Astrocyte (in vitro differentiated cells and primary cell): ENCODE measurements at regions not wholly inside any gene's neighbourhood (a gene's known extent, or its start where the extent isn't known, plus 50 kb on each side); places are given as distances from the start of the nearest gene placed in this dataset.

Source experiments
- DNase-seq: peaks from one replicate; pipeline ENCODE4 v3.0.0-alpha.2; 2010; ENCODE audit warnings: low read depth
- FAIRE-seq: peaks from 2 replicates; lab custom pipeline; 2011; peaks lifted over from hg19 to GRCh38; lab: Jason Lieb, UNC
- H2AFZ ChIP-seq: 2 replicates; pipeline ENCODE4 v1.6.0; 2012; ENCODE audit warnings: low read depth, low read length, inconsistent platforms
- H3K27ac ChIP-seq: 2 replicates; pipeline ENCODE4 v1.5.1; 2011; ENCODE audit warnings: low read depth, low read length, inconsistent platforms
- H3K27me3 ChIP-seq: 2 replicates; pipeline ENCODE4 v1.6.0; 2011; ENCODE audit warnings: low read length, inconsistent platforms; ENCODE audit not compliant: insufficient read depth
- H3K36me3 ChIP-seq: 2 replicates; pipeline ENCODE4 v1.5.1; 2011; ENCODE audit warnings: low read length, inconsistent platforms; ENCODE audit not compliant: insufficient read depth
- H3K4me1 ChIP-seq: 2 replicates; pipeline ENCODE4 v1.5.1; 2011; ENCODE audit warnings: low read length, inconsistent platforms; ENCODE audit not compliant: insufficient read depth
- H3K4me2 ChIP-seq: 2 replicates; pipeline ENCODE4 v1.6.0; 2012; ENCODE audit warnings: low read length, inconsistent platforms
- H3K4me3 ChIP-seq: 2 replicates; pipeline ENCODE4 v1.5.1; 2011; ENCODE audit warnings: low read depth, mild to moderate bottlenecking, low read length, inconsistent platforms; ENCODE audit not compliant: insufficient read depth
- H3K79me2 ChIP-seq: 2 replicates; pipeline ENCODE4 v1.6.0; 2012; ENCODE audit warnings: mild to moderate bottlenecking, low read length, inconsistent platforms; ENCODE audit not compliant: insufficient read depth
- H3K9ac ChIP-seq: 2 replicates; pipeline ENCODE4 v1.6.0; 2012; ENCODE audit warnings: mild to moderate bottlenecking, low read length, inconsistent platforms
- H3K9me3 ChIP-seq: 2 replicates; pipeline ENCODE4 v1.5.1; 2012; ENCODE audit warnings: low read depth, mild to moderate bottlenecking, low read length, inconsistent platforms; ENCODE audit not compliant: insufficient read depth
- H4K20me1 ChIP-seq: 2 replicates; pipeline ENCODE4 v1.6.0; 2012; ENCODE audit warnings: low read length, inconsistent platforms; ENCODE audit not compliant: insufficient read depth
- H3K27ac Mint-ChIP-seq: one replicate; pipeline ENCODE4 v1.8.0; 2021; ENCODE audit warnings: mild to moderate bottlenecking, mixed read lengths; ENCODE audit not compliant: unreplicated experiment
- H3K27me3 Mint-ChIP-seq: one replicate; pipeline ENCODE4 v1.8.0; 2021; ENCODE audit warnings: low read depth, mixed read lengths; ENCODE audit not compliant: unreplicated experiment
- H3K36me3 Mint-ChIP-seq: one replicate; pipeline ENCODE4 v1.8.0; 2021; ENCODE audit warnings: low read depth, mixed read lengths; ENCODE audit not compliant: unreplicated experiment
- H3K4me1 Mint-ChIP-seq: one replicate; pipeline ENCODE4 v1.8.0; 2021; ENCODE audit warnings: low read depth, mixed read lengths; ENCODE audit not compliant: unreplicated experiment
- H3K4me3 Mint-ChIP-seq: one replicate; pipeline ENCODE4 v1.8.0; 2021; ENCODE audit warnings: mild to moderate bottlenecking, moderate library complexity, mixed read lengths; ENCODE audit not compliant: unreplicated experiment
- H3K9me3 Mint-ChIP-seq: one replicate; pipeline ENCODE4 v1.8.0; 2021; ENCODE audit warnings: mild to moderate bottlenecking, mixed read lengths; ENCODE audit not compliant: unreplicated experiment
- EZH2 ChIP-seq: IDR thresholded peaks from 2 replicates; pipeline ENCODE4 v1.6.1; 2012; ENCODE audit warnings: mild to moderate bottlenecking, low read length, inconsistent platforms; ENCODE audit not compliant: insufficient read depth
- TF ChIP-seq, protein P1 (sequence below): IDR thresholded peaks from 2 replicates; pipeline ENCODE4 v1.5.1; 2011; ENCODE audit warnings: low read depth, mild to moderate bottlenecking, inconsistent platforms, low read length, moderate library complexity; ENCODE audit not compliant: insufficient read depth

DNA sequence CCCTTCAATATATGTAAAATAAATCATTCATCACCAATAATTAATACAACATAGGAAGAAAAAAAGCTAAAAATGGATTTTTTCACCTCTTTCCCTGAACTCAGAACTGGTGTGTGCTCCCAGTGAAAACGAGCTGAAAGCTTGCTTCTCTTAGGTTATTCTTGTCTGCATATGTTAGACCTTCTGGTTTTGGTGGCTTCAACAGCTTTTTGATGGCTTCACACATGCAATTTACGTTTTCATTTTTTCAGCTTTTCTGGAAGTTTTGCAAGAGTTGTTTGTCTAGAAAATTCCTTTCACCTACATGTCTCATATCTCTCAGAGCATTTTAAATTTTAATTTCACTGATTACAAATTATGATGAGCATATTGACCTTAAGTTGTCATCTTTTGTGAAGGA, 86.9 kb upstream of the PTCHD4 start:
- no peak overlapping the region for H3K27ac Mint-ChIP-seq
- H3K36me3 Mint-ChIP-seq, result no peaks in the 10 kb centered on the region
- DNase-seq (no peak), FAIRE-seq (no peak)
- Histone ChIP-seq H4K20me1 (no peaks in the 10 kb centered on the region), H3K4me3 (no peak overlapping the region), H3K27me3 (no peaks in the 10 kb centered on the region), H3K9me3 (no peaks in the 10 kb centered on the region), H3K4me1 (no peaks in the 10 kb centered on the region), H3K27ac (no peak overlapping the region), H3K4me2 (no peak overlapping the region), H3K9ac (no peak overlapping the region), H2AFZ (no peak overlapping the region), H3K36me3 (no peaks in the 10 kb centered on the region), H3K79me2 (no peaks in the 10 kb centered on the region)
- peaks cover 2% of the 10 kb centered on the region for H3K9me3 Mint-ChIP-seq
- TF ChIP-seq, protein P1, sequence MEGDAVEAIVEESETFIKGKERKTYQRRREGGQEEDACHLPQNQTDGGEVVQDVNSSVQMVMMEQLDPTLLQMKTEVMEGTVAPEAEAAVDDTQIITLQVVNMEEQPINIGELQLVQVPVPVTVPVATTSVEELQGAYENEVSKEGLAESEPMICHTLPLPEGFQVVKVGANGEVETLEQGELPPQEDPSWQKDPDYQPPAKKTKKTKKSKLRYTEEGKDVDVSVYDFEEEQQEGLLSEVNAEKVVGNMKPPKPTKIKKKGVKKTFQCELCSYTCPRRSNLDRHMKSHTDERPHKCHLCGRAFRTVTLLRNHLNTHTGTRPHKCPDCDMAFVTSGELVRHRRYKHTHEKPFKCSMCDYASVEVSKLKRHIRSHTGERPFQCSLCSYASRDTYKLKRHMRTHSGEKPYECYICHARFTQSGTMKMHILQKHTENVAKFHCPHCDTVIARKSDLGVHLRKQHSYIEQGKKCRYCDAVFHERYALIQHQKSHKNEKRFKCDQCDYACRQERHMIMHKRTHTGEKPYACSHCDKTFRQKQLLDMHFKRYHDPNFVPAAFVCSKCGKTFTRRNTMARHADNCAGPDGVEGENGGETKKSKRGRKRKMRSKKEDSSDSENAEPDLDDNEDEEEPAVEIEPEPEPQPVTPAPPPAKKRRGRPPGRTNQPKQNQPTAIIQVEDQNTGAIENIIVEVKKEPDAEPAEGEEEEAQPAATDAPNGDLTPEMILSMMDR, result no peak
- no peak for TF ChIP-seq EZH2
- peaks cover 3% of the 10 kb centered on the region for H3K4me1 Mint-ChIP-seq
- H3K27me3 Mint-ChIP-seq, result no peaks in the 10 kb centered on the region
- H3K4me3 Mint-ChIP-seq, result no peak overlapping the region

GRCh38 chr6:48194596-48195295, 83.7 kb upstream of the PTCHD4 start:
- Mint-ChIP-seq H3K9me3 (no peaks in the 10 kb centered on the region), H3K27ac (no peak overlapping the region), H3K27me3 (no peaks in the 10 kb centered on the region), H3K36me3 (no peaks in the 10 kb centered on the region), H3K4me1 (no peaks in the 10 kb centered on the region), H3K4me3 (no peak overlapping the region)
- Histone ChIP-seq H3K4me2 (no peak overlapping the region), H3K9ac (no peak overlapping the region), H3K9me3 (no peaks in the 10 kb centered on the region), H3K79me2 (no peaks in the 10 kb centered on the region), H3K4me1 (no peaks in the 10 kb centered on the region), H3K4me3 (no peak overlapping the region), H2AFZ (no peak overlapping the region), H4K20me1 (no peaks in the 10 kb centered on the region), H3K27ac (no peak overlapping the region), H3K27me3 (no peaks in the 10 kb centered on the region), H3K36me3 (no peaks in the 10 kb centered on the region)
- TF ChIP-seq EZH2, result no peak
- TF ChIP-seq, protein P1, result no peak
- DNase-seq (no peak), FAIRE-seq (no peak)

- Mint-ChIP-seq H3K27me3 (no peaks in the 10 kb centered on the region), H3K36me3 (no peaks in the 10 kb centered on the region), H3K4me1 (no peaks in the 10 kb centered on the region), H3K27ac (no peak overlapping the region), H3K9me3 (no peaks in the 10 kb centered on the region), H3K4me3 (no peak overlapping the region)
- Histone ChIP-seq H3K4me2 (no peak overlapping the region), H4K20me1 (no peaks in the 10 kb centered on the region), H2AFZ (no peak overlapping the region), H3K9me3 (no peaks in the 10 kb centered on the region), H3K4me3 (no peak overlapping the region), H3K27me3 (no peaks in the 10 kb centered on the region), H3K79me2 (no peaks in the 10 kb centered on the region), H3K9ac (no peak overlapping the region), H3K36me3 (no peaks in the 10 kb centered on the region), H3K27ac (no peak overlapping the region), H3K4me1 (no peaks in the 10 kb centered on the region)
- FAIRE-seq, result no peak
- TF ChIP-seq, protein P1, result no peak
- no peak for TF ChIP-seq EZH2
- no peak for DNase-seq
These were observed 77.2 kb upstream of the PTCHD4 start for GRCh38 chr6:48188158-48188557.
